Activated CD4-positive, CD25-positive, alpha-beta regulatory T cell (primary cell): ENCODE measurements at regions not wholly inside any gene's neighbourhood (a gene's known extent, or its start where the extent isn't known, plus 50 kb on each side); places are given as distances from the start of the nearest gene placed in this dataset.

Experiments used
- DNase-seq, 4 experiments: peaks; one replicate each; lab custom pipeline; 2025; lab: John Stamatoyannopoulos, UW

DNA sequence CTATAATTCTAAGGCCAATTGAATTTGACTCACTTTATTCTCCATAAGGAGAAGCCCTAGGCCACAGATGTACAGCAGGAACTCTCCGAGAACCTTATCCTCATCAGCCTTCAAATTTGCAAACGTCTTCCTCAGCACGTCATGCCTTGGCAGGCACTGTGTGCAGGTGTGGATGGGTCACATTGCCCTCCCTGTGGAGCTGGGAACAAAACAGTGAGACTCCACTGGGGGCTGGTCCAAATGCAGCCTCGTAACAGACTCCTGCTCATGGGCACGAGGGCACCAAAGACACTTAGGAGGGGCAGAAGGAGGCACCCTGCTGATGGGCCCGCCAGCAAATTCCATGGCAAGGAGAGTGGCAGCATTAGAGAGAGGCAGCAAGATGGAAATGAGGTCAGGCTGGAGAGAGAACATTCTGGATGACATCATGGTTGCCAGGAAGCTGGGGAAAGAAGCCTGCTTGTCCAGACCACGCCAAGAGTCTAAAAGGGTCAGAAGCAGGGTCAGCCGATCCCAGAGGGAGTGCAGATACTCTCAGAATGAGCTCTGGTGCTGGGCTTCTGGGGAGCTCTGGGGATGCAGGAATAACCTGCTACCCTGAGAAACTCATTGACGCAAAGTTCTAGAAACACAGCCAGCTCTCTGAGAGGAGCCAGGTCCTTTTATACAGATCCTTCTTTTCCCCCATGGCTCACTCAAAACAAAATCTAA, 242.2 kb downstream of the B3GLCT start:
- no peak for DNase-seq

DNA sequence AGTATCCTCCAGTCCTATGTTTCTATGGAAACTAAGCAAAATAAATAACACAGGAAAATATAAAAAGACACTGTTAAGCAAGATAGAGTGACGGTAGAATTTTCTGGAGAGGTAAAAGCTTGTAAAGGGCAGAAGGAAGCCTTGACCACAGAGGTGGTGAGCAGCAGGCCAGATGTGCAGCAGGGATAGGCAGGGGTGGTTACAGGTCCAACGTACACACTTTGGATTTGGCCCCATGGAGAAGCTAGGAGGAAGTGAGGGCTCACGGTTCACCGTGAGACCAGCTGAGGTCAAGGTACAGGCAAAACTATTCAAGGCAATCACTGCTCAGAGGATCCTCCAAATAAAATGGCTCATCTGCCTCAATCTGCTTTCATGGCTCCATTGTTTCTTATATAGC, 242.8 kb downstream of the B3GLCT start:
- DNase-seq, result no peak

DNA sequence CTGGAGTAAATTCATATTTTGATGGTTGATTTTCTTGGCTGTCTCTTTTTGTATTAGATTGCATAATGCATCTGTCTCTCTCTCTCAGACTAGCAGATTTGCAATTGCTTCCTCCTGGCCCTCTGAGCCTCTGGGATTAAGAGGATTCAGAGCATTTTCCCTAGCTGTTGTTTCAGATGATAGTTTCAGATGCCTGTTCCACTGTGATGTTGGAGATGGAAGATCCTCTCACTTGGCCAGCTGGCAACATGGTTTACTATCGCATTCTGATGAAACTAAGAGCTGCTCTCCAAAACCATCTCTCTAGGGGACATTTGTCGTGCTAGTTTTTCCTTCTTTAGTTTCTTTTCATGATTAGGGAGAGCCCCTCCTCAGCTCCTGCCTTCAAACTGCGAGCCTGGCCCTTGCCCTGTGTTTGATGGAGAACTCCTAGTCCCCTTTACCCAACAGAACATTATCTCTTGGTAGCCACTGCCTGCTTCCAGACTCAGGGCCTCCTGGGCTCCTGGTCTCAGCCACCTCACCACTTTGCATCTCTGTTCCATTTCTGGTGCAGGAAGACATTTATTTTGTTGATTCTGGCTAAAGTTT, 244.6 kb downstream of the B3GLCT start:
- no peak for DNase-seq

DNA sequence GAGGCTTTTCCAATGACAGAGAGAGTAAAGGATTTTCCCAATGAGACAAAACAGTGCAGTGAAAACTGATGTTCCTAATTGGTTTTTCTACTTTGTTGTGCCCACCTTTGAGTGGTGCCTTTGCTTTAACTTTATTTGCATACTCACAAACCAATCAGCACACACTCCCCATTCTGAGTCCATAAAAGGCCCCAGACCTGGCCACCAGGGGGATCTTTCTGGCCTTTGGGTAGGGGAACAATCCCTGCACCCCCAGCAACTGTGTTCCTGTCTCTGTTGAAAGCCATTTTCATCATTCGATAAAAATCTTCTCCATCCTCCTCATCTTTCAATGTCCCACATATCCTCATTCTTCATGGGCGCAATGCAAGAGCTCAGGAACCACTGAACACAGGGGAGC, 252.8 kb downstream of the B3GLCT start:
- DNase-seq, result no peak

DNA sequence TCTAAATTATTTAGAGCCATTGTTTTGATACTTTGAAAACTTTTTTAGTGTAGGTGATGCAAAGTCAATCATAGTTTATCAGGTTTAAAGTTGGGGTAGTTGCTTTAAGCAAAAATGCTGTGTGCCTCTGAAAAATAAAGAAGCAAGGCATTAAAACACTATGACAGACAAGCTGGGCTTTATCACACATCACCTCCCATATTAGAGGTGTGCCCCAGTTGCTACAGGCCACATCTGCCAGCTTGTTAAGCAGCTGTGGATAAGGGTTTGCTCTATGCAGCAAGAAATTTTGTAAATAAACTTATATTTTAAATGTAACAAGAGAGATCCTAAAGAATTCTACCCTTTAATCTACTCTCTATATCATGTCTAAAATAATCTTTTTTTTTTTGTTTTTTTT, 255.8 kb downstream of the B3GLCT start:
- DNase-seq, result no peak

DNA sequence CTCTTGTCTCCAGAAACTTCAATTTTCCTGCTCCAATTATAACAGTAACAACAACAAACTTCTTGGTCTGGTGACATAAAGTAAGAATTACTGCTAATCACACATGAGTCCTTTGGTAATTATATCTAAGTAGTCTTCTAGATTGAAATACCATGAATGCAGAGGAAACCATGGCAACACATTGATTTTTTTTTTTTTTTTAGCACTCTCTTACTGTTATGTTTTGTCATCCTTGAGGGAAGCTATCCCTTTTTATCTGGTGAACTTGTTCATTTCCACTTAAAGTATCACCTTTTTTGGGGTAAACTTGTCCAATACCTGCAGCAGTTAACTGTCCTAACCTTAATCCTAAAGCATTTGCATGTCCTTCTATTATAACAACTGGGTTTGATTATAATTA, 256.3 kb downstream of the B3GLCT start:
- DNase-seq, result no peak

DNA sequence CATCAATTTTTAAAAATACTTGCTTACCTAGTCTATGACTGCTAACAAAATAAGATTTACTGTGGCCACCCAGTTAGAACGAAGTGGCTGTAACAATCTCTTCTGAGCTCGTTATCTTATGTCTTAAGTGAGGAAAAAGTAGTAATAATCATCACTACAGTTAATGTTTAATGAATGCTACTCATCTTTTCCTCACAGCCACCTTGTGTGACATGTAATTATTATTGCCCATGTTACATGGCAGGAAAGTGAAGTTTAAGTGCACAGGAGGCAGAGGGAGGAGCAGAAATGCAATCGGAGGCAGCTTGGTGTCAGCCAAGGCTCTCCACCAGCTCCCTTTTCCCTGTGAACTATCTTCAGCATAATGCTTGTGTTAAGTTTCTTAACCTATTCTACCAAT, 260.3 kb downstream of the B3GLCT start:
- no peak for DNase-seq

DNA sequence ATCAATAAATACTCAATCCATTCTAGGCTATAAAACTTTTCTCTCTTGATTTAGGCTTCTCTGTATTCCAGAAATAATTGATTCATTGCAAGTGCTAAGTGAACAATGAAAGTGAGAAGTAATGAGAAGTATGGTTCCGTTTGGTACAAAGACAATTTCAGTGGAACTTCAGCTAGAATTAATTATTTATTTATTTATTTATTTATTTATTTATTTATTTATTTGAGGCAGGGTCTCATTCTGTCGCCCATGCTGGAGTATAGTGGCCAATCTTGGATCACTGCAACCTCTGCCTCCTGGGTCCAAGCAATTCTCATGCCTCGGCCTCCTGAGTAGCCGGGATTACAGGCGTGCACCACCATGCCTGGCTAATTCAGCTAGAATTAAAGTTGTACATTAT, 262.1 kb downstream of the B3GLCT start:
- no peak for DNase-seq

DNA sequence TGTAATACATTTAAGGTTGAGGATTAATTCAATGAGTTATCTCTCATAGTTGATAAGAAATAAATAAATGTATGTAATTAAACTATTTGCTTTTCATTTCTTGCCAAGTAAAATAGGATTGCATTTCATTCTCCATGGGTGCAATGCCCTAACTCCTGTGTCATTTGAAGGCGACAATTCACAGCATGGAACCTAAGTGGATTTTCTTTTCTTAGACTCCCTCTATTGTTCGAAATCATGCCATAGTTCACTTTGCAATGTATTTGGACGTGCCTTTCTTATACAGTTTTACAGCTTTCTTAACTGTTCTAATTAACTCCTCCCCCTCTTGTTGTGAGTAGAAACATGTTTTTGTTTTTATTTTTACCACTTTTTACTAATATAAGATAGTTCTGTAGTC, 263.0 kb downstream of the B3GLCT start:
- DNase-seq, result no peak

DNA sequence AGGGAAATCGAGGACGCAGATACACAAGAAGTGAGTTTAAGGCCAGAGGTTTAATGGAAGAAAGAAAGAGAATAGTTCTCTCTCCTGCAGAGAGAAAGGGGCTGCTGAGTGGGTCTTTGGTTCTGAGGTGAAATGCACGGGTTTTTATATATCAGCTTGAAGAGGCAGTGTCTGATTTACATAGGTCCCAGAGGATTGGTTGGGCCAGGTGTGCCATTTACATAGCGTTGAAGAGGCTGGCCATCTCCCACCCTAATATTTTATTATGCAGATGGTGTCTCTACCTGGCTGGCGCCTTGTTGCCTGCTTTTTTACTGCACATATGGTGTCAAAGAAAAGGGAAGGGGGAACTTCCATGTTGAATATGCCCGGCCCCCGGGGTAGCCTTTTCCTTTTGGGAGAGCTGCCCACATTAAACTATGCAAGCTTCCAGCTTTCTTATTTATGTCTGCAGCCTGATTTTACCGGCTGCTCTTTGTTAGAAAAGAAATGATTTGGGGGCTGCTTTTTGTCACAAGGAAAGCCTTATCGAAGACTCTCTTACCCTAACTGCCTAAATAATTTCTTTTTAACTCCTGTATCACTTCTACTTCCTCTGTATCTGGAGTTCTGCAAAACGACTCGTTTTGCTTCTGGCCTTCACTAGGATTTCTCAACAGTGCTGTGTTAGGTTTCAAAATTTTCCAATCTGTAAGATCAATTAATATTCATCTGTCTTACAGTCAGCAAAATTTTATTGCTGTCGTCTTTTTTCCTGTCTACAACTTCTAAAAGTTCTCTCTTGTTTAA, 268.5 kb downstream of the B3GLCT start:
- no peak for DNase-seq

DNA sequence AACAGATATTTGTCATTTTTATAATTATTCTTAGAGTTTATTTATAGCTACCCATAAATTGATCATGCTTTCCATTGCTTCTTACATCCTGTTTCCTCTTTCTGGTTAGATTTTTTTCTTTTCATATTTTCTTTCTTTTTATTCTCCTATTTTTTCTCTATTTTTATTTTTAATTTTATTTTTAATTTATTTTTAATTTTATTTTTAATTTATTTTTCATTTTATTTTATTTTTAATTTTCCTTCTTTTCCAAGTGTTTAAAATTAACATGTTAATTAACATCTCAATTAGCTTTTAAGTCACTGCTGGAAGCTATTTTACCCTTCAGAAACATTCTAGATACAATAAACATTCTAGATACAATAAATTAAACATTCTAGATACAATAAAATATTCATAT, 269.6 kb downstream of the B3GLCT start:
- DNase-seq, result no peak

DNA sequence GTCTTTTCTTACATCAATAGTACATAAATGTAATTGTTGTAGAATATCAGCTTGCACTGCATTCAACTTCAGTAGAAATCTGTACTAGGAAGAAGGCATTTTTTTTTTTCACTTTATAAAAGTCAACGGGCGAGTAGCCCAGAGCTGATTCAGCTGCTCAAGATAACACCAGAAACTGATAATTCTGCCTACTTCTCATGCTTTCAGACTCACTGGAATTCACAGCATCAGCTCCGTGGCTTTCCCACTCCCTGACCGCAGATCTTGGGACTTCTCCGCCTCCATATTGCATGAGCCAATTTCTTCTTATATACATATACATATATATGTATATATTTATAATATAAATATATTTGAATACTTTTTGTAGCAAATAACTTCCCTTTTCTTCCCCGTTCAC, 263.1 kb upstream of the RXFP2 start:
- no peak for DNase-seq

DNA sequence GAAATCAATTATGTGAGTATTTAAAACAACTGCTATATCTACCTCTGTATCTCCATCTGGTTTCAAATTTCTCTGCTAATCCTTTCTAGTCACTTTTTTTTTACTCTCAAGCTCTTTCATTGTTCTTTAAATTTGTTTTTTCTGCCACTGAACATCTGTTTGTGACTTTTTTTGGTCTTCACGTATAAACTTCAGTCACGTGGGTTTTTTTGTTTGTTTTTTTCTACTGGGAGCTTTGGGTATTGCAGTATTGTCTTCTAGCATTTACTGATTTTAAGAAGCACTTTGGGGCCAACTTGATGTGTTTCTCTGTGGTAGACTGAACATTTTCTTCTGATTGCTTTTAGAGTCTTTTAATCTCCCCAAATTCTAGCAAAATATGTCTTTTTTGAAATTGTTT, 262.6 kb upstream of the RXFP2 start:
- DNase-seq, result no peak

DNA sequence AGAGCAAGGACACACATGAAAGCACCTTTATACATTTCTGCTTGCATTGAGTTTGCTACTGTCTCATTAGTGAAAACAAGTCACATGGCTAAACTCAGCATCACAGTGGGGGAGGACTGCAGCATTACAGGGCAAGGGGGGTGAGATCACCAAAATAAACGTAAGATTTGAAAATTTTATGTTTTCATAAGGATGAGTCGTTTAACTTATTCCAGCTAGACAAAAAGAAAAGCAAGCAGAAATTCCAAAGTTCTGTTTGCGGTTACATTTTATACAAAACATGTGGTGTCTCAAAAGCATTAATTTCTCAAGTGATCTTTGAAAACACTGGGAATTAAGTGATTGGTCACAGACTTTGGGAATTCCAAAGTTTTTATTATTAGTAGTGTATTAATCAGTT, 261.4 kb upstream of the RXFP2 start:
- no peak for DNase-seq

DNA sequence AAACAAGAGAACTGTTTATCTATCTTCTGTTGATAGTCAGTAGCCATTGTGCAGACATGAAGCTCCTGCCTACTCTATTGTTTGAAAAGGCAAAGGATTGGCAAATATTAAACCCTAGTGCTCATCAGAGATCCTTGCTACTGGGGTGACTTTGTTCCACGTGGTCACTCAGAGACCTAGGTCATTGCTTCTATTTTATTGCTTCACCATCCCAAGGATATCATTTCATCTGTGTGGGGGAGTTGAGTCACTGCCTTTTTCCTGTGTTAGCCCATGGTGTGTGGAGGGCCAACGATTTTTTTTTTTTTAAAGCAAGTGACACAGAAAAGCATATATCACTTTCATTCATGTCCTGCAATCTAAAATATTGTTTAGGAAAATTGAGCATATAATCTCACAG, 254.1 kb upstream of the RXFP2 start:
- DNase-seq, result no peak

DNA sequence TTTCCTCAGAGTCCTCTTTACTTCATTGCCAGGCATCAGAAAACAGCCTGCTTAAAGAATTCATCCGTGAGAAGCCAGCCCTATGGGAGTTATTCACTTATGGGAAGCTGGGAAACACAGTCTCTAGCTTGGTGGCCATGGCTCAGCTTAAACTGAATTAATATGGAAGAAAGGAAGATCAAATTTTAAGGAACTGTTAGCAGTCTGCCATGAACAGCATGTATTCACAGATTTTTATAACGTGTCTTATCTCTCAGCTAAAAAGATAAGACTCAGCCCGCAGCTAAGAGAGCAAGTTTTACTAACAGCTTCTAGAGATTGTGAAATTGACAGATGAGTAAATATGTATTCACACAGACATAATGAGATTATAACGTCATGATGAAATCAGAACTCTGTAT, 253.7 kb upstream of the RXFP2 start:
- DNase-seq, result no peak

DNA sequence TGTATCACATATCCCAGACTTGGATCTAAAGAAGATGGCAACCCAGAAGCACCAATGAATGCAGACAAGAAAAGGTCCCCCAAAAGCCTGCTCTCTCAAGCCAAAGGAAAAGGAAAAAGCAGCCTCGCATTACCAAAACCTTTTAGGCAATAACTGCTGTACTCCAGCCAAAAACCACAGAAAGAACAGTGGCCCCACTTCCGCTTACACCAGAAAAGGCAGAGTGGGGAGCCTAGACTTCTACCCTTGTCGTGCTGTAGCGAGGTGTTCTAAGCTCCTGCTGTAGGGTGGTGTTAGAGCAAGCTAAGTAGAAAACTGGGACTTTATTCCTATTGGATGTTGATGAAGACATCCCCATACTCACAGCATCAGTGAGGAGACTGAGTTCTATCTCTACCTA, 244.0 kb upstream of the RXFP2 start:
- DNase-seq, result no peak

DNA sequence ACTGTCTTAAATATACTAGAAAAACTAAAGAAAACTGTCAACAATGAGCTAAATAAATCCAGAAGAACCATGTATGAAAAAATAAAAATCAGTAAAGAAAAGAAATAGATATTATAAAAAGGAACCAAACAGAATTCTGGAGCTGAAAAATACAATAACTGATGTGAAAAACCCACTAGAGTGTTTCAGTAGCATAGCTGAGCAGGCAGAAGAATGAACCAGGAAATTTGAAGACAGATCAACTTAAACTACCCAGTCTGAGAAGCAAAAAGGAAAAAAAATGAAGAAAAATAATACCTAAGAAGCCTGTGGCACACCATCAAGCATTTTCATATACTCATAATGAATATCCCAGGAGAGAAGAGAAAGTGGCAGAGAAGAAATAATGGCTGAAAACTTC, 240.1 kb upstream of the RXFP2 start:
- DNase-seq, result no peak

DNA sequence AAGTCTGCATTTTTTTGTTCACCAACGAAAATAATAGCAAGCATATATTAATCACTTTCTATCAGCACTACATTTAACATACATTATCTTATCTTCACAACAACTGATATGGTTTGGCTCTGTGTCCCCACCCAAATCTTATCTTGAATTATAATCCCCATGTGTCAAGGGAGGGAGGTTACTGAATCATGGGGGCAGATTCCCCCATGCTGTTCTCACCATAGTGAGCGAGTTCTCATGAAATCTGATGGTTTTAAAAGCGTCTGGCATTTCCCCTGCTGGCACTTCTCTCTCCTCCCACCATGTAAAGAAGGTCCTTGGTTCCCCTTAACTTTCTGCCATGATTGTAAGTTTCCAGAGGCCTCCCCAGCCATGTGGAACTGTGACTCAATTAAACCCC, 235.7 kb upstream of the RXFP2 start:
- no peak for DNase-seq

DNA sequence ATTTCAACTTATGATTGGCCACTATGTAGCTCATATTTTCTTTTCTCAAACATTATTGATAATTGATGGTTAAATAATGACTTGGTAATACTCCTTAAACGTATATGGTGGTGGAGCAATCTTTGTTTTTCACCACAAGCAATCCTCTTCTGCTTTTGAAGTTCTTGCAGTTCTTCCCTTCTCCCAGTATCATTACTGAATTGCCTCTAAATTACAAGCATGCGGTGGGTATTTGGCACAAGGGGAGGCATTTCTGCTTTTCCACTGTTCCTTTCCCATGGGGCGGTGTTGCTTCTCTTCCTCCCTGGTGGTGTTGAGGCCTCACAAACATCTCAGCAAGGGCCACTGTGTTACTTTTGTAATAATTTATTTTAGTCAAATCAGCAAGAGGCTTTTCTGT, 234.4 kb upstream of the RXFP2 start:
- DNase-seq, result no peak

DNA sequence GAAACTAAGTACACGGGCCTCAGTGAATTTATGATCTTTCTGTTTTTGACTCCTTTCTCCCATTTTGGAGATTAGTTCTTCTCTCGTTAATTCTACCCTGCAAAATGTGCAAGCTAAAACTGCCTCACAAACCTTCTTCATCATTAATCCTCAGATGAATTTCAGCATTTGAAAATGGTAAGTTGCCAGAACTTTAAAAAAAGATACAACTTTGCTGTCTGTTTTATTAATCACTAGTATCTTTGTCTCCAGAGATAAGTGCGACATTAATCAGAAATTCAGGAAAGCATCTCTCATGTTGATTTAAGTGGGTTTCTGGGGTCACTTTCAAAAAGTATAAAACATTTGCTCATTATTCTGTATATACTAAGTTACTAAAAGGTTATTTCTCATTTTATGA, 227.0 kb upstream of the RXFP2 start:
- no peak for DNase-seq

DNA sequence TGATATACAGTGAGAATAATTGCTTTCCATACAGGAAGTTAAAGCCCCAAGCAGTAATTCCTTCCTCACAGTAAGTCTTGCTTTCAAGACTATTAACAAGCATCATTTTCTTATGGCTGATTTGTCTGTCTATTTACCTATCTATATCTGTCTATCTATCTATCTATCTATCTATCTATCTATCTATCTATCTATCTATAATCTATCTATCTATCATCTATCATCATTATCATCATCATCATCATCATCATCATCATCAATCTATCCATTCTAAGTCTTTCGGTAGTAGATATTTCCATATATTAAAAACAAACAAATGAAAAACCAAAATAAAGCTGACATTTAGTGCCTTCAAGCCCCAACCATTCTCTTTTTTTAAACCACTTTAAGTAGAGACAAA, 224.4 kb upstream of the RXFP2 start:
- no peak for DNase-seq

DNA sequence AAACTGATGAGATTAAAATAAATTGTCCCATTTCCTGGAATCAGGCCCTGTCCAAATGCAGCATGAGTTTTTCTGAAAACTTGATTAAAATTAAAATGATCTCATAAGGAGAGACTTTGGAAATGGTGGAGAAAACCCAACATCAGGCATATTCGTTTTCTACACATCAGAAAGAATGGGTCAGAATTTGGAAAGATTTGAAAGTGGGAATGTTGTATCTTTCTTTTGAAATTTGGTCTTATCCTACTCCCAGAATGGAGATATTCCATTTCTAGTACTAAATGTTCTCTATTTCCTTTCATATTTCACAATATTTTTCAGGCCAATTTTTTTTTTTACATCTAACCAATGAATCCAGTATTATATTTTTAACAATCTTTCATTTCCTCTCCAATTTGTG, 223.9 kb upstream of the RXFP2 start:
- no peak for DNase-seq

DNA sequence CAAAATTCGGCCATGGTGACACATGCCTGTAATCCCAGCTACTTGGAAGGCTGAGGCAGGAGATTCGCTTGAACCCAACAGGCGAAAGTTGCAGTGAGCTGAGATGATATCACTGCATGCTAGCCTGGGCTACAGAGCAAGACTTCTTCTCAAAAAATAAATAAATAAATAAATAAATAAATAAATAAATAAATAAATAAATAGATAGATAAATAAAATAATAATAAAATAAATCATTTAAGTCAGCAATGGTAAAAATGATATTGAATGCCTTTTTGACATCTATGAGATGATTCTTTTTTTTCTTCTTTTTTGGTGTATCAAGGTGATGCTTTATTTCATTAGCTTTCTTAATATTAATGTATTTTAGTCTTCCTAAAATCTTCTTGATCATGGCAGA, 221.7 kb upstream of the RXFP2 start:
- DNase-seq, result no peak
